Activated naive CD8-positive, alpha-beta T cell treated with anti-CD3 and anti-CD28 coated beads for 36 hours (primary cell): ENCODE measurements at regions not wholly inside any gene's neighbourhood (a gene's known extent, or its start where the extent isn't known, plus 50 kb on each side); places are given as distances from the start of the nearest gene placed in this dataset.

ENCODE experiments used
- DNase-seq: peaks from one replicate; pipeline ENCODE4 v3.0.0; 2021
- H3K27ac Mint-ChIP-seq: one replicate; pipeline ENCODE4 v1.8.0; 2022; ENCODE audit warnings: mild to moderate bottlenecking, moderate library complexity, mixed read lengths
- H3K27me3 Mint-ChIP-seq: one replicate; pipeline ENCODE4 v1.8.0; 2022; ENCODE audit warnings: mild to moderate bottlenecking, mixed read lengths
- H3K36me3 Mint-ChIP-seq: one replicate; pipeline ENCODE4 v1.8.0; 2021; ENCODE audit warnings: mild to moderate bottlenecking, mixed read lengths
- H3K4me1 Mint-ChIP-seq: one replicate; pipeline ENCODE4 v1.8.0; 2021; ENCODE audit warnings: mixed read lengths
- H3K4me3 Mint-ChIP-seq: one replicate; pipeline ENCODE4 v1.8.0; 2022; ENCODE audit warnings: mild to moderate bottlenecking, moderate library complexity, mixed read lengths
- H3K9me3 Mint-ChIP-seq: one replicate; pipeline ENCODE4 v1.8.0; 2022; ENCODE audit warnings: mixed read lengths

- no peaks in the 10 kb centered on the region for H3K36me3 Mint-ChIP-seq
Measured at GRCh38 chr14:85195872-85196477, 334.0 kb upstream of the FLRT2 start.

GRCh38 chr14:85198001-85198400 is 331.9 kb upstream of the FLRT2 start:
- H3K27ac Mint-ChIP-seq, result no peak overlapping the region
- H3K27me3 Mint-ChIP-seq, result no peaks in the 10 kb centered on the region
- H3K36me3 Mint-ChIP-seq, result no peaks in the 10 kb centered on the region
- H3K4me1 Mint-ChIP-seq, result no peaks in the 10 kb centered on the region
- no peak overlapping the region for H3K4me3 Mint-ChIP-seq
- no peak for DNase-seq
- H3K9me3 Mint-ChIP-seq, result peaks cover 10% of the 10 kb centered on the region

More at GRCh38 chr14:85195872-85196477, 334.0 kb upstream of the FLRT2 start:
- Mint-ChIP-seq H3K9me3 (peaks cover 10% of the 10 kb centered on the region), H3K4me1 (no peaks in the 10 kb centered on the region), H3K27ac (no peak overlapping the region), H3K4me3 (no peak overlapping the region), H3K27me3 (no peaks in the 10 kb centered on the region)
- no peak for DNase-seq

DNA sequence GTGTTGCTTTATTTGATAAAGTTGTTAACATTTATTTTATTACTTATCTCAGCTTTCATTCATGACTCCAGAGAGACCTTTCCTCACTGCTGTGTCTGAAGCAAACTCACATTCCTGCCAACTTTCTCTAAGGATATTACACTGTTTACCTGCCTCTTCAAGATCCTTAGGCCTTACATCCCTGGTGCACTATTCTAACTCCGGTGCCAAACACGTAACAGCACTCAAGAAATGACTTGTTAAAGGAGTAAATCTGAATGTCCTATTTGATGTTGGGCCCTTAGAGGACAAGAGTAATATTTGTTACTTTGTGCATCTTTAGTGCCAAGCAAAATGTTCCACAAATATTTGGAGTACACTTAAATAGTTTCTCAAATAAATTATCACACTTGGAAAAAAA is 324.1 kb upstream of the FLRT2 start:
- H3K27me3 Mint-ChIP-seq, result no peaks in the 10 kb centered on the region
- no peaks in the 10 kb centered on the region for H3K4me1 Mint-ChIP-seq
- peaks cover 8% of the 10 kb centered on the region for H3K9me3 Mint-ChIP-seq
- H3K27ac Mint-ChIP-seq, result no peak overlapping the region
- no peak for DNase-seq
- H3K36me3 Mint-ChIP-seq, result no peaks in the 10 kb centered on the region
- no peak overlapping the region for H3K4me3 Mint-ChIP-seq

- H3K4me3 Mint-ChIP-seq, result no peak overlapping the region
- no peaks in the 10 kb centered on the region for H3K4me1 Mint-ChIP-seq
- H3K36me3 Mint-ChIP-seq, result no peaks in the 10 kb centered on the region
- DNase-seq, result no peak
- no peaks in the 10 kb centered on the region for H3K27me3 Mint-ChIP-seq
- H3K9me3 Mint-ChIP-seq, result peaks cover 20% of the 10 kb centered on the region
- no peak overlapping the region for H3K27ac Mint-ChIP-seq
Measured at GRCh38 chr14:85214471-85214870, 315.5 kb upstream of the FLRT2 start.

DNA sequence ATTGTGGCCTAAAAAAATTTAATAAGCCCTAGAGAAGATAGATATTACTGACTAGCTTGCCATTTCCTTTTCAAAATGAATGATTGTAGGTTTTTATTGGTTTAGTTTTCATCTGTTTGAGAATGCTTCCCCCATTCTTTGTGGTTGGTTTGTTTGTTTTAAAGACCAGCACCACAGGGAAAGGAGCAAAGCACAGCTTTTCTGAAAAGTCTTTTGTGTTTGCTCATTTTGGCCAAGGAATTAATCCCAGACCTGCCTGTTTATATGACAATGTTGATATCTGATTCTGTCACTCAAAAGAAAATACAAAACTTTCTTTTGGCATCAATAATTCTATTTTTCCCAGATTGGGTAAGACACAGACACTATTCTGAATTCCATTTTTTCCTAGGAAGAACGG is 312.5 kb upstream of the FLRT2 start:
- no peak for DNase-seq
- no peaks in the 10 kb centered on the region for H3K36me3 Mint-ChIP-seq
- H3K4me1 Mint-ChIP-seq, result no peaks in the 10 kb centered on the region
- peaks cover 12% of the 10 kb centered on the region for H3K9me3 Mint-ChIP-seq
- H3K4me3 Mint-ChIP-seq, result no peak overlapping the region
- H3K27ac Mint-ChIP-seq, result no peak overlapping the region
- no peaks in the 10 kb centered on the region for H3K27me3 Mint-ChIP-seq

DNA sequence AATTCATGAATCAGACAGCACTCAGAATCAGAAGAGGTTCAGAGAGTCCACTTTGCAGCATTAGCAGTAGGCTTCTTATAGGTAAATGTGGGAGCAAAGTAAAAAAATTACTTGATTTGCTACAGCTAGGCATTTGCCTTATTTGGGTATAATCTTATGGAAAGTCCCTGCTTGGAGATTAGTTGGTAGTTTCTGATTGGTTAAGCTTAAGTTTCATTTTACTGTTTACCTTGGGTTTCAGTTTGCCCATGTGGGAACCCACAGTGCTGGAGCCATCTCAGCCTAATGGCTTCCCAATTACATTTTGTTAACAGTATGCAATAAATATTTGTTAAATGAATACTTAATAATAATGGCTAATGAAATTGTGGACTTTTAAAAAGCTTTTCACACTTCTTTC is 311.0 kb upstream of the FLRT2 start:
- Mint-ChIP-seq H3K27me3 (no peaks in the 10 kb centered on the region), H3K4me3 (no peak overlapping the region), H3K9me3 (peaks cover 7% of the 10 kb centered on the region), H3K36me3 (no peaks in the 10 kb centered on the region), H3K4me1 (no peaks in the 10 kb centered on the region), H3K27ac (no peak overlapping the region)
- DNase-seq, result no peak

DNA sequence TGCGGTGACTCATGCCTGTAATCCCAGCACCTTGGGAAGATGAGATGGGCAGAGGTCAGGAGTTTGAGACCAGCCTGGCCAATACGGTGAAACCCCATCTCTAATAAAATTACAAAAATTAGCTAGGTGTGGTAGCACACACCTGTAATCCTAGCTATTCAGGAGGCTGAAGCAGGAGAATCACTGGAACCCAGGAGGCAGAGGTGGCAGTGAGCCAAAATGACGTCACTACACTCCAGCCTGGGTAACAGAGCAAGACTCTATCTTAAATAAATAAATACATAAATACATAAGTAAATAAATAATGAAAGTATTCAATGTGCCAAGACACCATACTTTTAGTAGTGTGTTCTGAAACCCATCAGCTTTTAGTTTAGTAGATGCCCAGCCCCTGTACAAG is 308.1 kb upstream of the FLRT2 start:
- no peaks in the 10 kb centered on the region for H3K36me3 Mint-ChIP-seq
- H3K4me1 Mint-ChIP-seq, result no peaks in the 10 kb centered on the region
- H3K27me3 Mint-ChIP-seq, result no peaks in the 10 kb centered on the region
- H3K4me3 Mint-ChIP-seq, result no peak overlapping the region
- peaks cover 6% of the 10 kb centered on the region for H3K9me3 Mint-ChIP-seq
- no peak overlapping the region for H3K27ac Mint-ChIP-seq
- no peak for DNase-seq

DNA sequence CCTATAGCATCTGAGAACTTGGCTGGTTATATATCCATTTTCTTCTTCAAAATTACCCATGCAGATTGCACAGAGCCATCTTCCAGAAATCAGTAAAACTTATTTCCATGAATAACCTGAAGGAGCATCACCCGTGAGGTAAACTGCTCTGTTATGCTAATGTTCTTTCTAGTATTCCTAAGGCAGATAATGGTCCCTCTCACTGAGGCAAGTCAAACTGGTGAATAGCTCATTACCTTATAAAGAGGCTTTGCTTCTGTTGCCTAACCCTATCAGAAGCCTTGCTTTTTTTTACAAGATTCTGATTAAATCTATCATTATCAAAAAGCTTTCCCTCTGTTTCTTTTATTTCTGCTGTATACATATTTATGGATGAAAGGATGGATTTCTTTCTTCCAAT is 307.6 kb upstream of the FLRT2 start:
- no peak overlapping the region for H3K4me3 Mint-ChIP-seq
- no peaks in the 10 kb centered on the region for H3K4me1 Mint-ChIP-seq
- H3K9me3 Mint-ChIP-seq, result peaks cover 8% of the 10 kb centered on the region
- H3K27ac Mint-ChIP-seq, result no peak overlapping the region
- H3K27me3 Mint-ChIP-seq, result no peaks in the 10 kb centered on the region
- DNase-seq, result no peak
- H3K36me3 Mint-ChIP-seq, result no peaks in the 10 kb centered on the region

GRCh38 chr14:85223667-85224066 is 306.3 kb upstream of the FLRT2 start:
- no peaks in the 10 kb centered on the region for H3K27me3 Mint-ChIP-seq
- H3K4me1 Mint-ChIP-seq, result no peaks in the 10 kb centered on the region
- peaks cover 10% of the 10 kb centered on the region for H3K9me3 Mint-ChIP-seq
- no peak for DNase-seq
- H3K27ac Mint-ChIP-seq, result no peak overlapping the region
- H3K4me3 Mint-ChIP-seq, result no peak overlapping the region
- no peaks in the 10 kb centered on the region for H3K36me3 Mint-ChIP-seq

- peaks cover 10% of the 10 kb centered on the region for H3K9me3 Mint-ChIP-seq
- H3K27ac Mint-ChIP-seq, result no peak overlapping the region
- no peaks in the 10 kb centered on the region for H3K36me3 Mint-ChIP-seq
- H3K4me1 Mint-ChIP-seq, result no peaks in the 10 kb centered on the region
- no peak for DNase-seq
- H3K4me3 Mint-ChIP-seq, result no peak overlapping the region
- no peaks in the 10 kb centered on the region for H3K27me3 Mint-ChIP-seq
Measured at GRCh38 chr14:85224241-85224640, 305.7 kb upstream of the FLRT2 start.

GRCh38 chr14:85233756-85234155 is 296.2 kb upstream of the FLRT2 start:
- no peaks in the 10 kb centered on the region for H3K4me1 Mint-ChIP-seq
- no peaks in the 10 kb centered on the region for H3K36me3 Mint-ChIP-seq
- no peaks in the 10 kb centered on the region for H3K27me3 Mint-ChIP-seq
- no peak for DNase-seq
- H3K4me3 Mint-ChIP-seq, result no peak overlapping the region
- H3K27ac Mint-ChIP-seq, result no peak overlapping the region
- H3K9me3 Mint-ChIP-seq, result peaks cover 4% of the 10 kb centered on the region

DNA sequence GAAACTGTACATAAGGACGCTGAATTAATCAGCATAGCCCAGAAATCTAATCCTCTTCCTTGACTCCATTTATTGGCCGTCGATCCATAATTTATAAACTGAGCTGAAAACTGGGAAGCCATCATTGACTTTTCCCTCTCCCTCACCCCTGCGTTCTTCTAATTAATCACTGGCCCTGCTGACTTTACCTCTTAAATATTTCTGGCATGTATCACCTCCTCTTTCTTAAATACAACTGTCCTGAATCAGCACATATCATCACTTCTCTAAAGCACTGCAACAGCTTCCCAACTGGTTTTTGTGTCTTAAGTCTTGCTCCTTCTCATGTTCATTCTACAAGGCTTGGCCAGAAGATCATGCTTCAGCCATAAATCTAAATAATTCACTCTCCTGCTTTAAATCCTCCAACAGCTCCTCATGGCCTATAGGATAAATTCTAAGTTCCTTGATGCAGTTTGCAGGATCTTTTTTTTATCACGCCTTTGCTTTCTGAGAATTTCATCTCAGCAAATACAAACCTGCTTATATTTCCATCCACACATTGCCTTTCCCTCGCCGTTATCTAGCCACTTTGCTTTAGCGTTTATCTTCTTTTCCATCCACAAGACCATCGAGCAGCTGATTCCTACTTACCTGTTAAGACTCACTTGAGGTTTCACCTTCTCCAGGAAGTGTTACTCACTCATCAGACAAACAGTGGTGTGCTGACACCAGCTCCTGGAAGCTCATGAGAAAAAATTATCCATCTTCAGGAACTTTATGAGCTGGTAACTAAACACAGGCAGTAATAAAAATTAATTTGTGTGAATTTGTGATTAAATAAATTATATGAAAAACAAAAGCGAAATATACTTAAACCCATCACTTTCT is 295.6 kb upstream of the FLRT2 start:
- H3K27ac Mint-ChIP-seq, result no peak overlapping the region
- DNase-seq, result no peak
- H3K36me3 Mint-ChIP-seq, result no peaks in the 10 kb centered on the region
- H3K9me3 Mint-ChIP-seq, result peaks cover 4% of the 10 kb centered on the region
- no peaks in the 10 kb centered on the region for H3K4me1 Mint-ChIP-seq
- no peak overlapping the region for H3K4me3 Mint-ChIP-seq
- H3K27me3 Mint-ChIP-seq, result no peaks in the 10 kb centered on the region

- H3K9me3 Mint-ChIP-seq, result peaks cover 2% of the 10 kb centered on the region
- DNase-seq, result no peak
Measured at GRCh38 chr14:85235868-85236267, 294.1 kb upstream of the FLRT2 start.

GRCh38 chr14:85236296-85236695 is 293.6 kb upstream of the FLRT2 start:
- Mint-ChIP-seq H3K36me3 (no peaks in the 10 kb centered on the region), H3K4me1 (no peaks in the 10 kb centered on the region), H3K9me3 (peaks cover 2% of the 10 kb centered on the region), H3K4me3 (no peak overlapping the region), H3K27ac (no peak overlapping the region), H3K27me3 (no peaks in the 10 kb centered on the region)
- no peak for DNase-seq

More at GRCh38 chr14:85235868-85236267, 294.1 kb upstream of the FLRT2 start:
- no peak overlapping the region for H3K4me3 Mint-ChIP-seq
- H3K36me3 Mint-ChIP-seq, result no peaks in the 10 kb centered on the region
- H3K4me1 Mint-ChIP-seq, result no peaks in the 10 kb centered on the region
- H3K27me3 Mint-ChIP-seq, result no peaks in the 10 kb centered on the region
- no peak overlapping the region for H3K27ac Mint-ChIP-seq

DNA sequence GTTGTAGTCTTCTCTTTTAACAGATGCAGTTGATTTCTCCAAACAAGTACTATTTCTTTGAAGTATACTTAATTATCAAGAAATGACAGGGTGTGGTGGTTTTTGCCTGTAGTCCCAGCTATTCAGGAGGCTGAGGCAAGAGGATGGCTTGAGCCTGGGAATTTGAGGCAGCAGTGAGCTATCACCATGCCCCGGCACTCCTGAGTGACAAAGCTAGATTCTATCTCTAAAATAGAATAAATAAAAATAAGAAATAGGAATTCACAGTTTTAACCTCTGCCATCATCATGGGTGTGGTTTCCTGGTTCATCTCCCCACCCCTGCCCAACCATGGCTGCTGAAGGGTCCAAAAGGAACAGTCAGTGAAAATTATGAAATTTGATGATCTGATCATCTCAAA is 290.2 kb upstream of the FLRT2 start:
- Mint-ChIP-seq H3K4me1 (no peaks in the 10 kb centered on the region), H3K27me3 (no peaks in the 10 kb centered on the region), H3K9me3 (no peaks in the 10 kb centered on the region), H3K4me3 (no peak overlapping the region), H3K36me3 (no peaks in the 10 kb centered on the region), H3K27ac (no peak overlapping the region)
- no peak for DNase-seq
